ENCODE measurements at regions not wholly inside any gene's neighbourhood (a gene's known extent, or its start where the extent isn't known, plus 50 kb on each side); places are given as distances from the start of the nearest gene placed in this dataset.

- ATAC-seq (ENCODE audit: low read depth) (no peak), DNase-seq (no peak)
- Histone ChIP-seq H3K9me1 (ENCODE audit: insufficient read depth, low read length) (no peaks in the 10 kb centered on the region), H3K18ac (ENCODE audit: low read depth, low read length) (no peak overlapping the region), H2AK9ac (replicated peaks; ENCODE audit: low read depth, low read length, poor library complexity) (no peak overlapping the region), H2BK120ac (ENCODE audit: low read depth, low read length) (no peak overlapping the region), H2BK20ac (ENCODE audit: low read depth, low read length) (no peak overlapping the region), H4K5ac (ENCODE audit: low read depth, low read length) (no peak overlapping the region), H4K91ac (ENCODE audit: insufficient read depth, low read depth, low read length) (no peak overlapping the region), H4K20me1 (ENCODE audit: insufficient read depth, low read length) (no peaks in the 10 kb centered on the region), H2BK5ac (ENCODE audit: low read depth, low read length, poor library complexity, severe bottlenecking) (no peak overlapping the region), H3K36me3 (ENCODE audit: control insufficient read depth, insufficient read depth, low read length) (no peaks in the 10 kb centered on the region), H3K27ac (ENCODE audit: insufficient read depth, low read length) (no peak overlapping the region), H3K4me2 (ENCODE audit: low read depth, low read length) (no peak overlapping the region), H3K9ac (ENCODE audit: low read depth, low read length) (no peak overlapping the region), H3K23ac (ENCODE audit: low read depth, low read length) (no peak overlapping the region), H3K4me1 (ENCODE audit: control insufficient read depth, insufficient read depth, low read length) (no peaks in the 10 kb centered on the region), H2AFZ (replicated peaks; ENCODE audit: low read length, poor library complexity) (no peak overlapping the region), H3K79me1 (ENCODE audit: low read depth in 1 of 2, low read length in 2 of 2) (no peaks in the 10 kb centered on the region), H3K4me3 (ENCODE audit: insufficient read depth, low read depth, low read length) (no peak overlapping the region), H4K8ac (ENCODE audit: low read depth in 2 of 2, low read length in 2 of 2) (no peak overlapping the region), H3K56ac (ENCODE audit: extremely low read depth, insufficient read depth, low read length) (no peak overlapping the region), H3K14ac (replicated peaks; ENCODE audit: low read depth, low read length) (no peak overlapping the region), H2AK5ac (ENCODE audit: low read depth, low read length) (no peak overlapping the region), H3K27me3 (ENCODE audit: control insufficient read depth, insufficient read depth, low read length) (no peaks in the 10 kb centered on the region), H3K9me3 (ENCODE audit: control insufficient read depth, insufficient read depth, low read length) (peaks cover 11% of the 10 kb centered on the region; the same call in 1 of the 2 replicates), H3K4ac (ENCODE audit: low read depth, low read length) (no peak overlapping the region), H2BK15ac (ENCODE audit: low read depth, low read length) (no peak overlapping the region)
- intact Hi-C loops (cut with micrococcal nuclease), result no loop called here
- no CpG with 5 or more reads among the region's 4 CpGs for WGBS, 2 experiments (ENCODE audit: extremely low coverage in 2 of 2, insufficient read length in 1 of 2)
- TF ChIP-seq RAD21 (IDR thresholded peaks at IDR 0.05; ENCODE audit: low read length) (no peak), ELK1 (IDR thresholded peaks at IDR 0.05; ENCODE audit: borderline replicate concordance, low read depth, low read length) (no peak), CTCF (conservative IDR thresholded peaks at IDR 0.05; ENCODE audit: low read depth, low read length) (no peak), MXI1 (IDR thresholded peaks at IDR 0.05; ENCODE audit: borderline replicate concordance, low read depth, low read length) (no peak), CEBPB (IDR thresholded peaks at IDR 0.05; ENCODE audit: low read depth, low read length) (no peak), BHLHE40 (IDR thresholded peaks at IDR 0.05; ENCODE audit: low read depth, low read length) (no peak), RCOR1 (IDR thresholded peaks at IDR 0.05; ENCODE audit: insufficient replicate concordance, low read length) (no peak), FOS (IDR thresholded peaks at IDR 0.05; ENCODE audit: low read depth, low read length) (no peak), CHD1 (IDR thresholded peaks at IDR 0.05; ENCODE audit: low read depth, low read length) (no peak), MAZ (IDR thresholded peaks at IDR 0.05; ENCODE audit: borderline replicate concordance, low read depth, low read length) (no peak), MAFK (IDR thresholded peaks at IDR 0.05; ENCODE audit: low read depth, low read length) (no peak), RFX5 (IDR thresholded peaks at IDR 0.05; ENCODE audit: low read depth, low read length) (no peak)
- in situ Hi-C loops (cut with MboI; ENCODE audit: low sequenced_read_pairs), result no loop called here
- no TSS peak for BruUV-seq (replicated peaks)
- ChIA-PET CTCF (no interaction called here), POLR2A (ENCODE audit: unreplicated experiment) (no interaction called here)
- dilution Hi-C loops (cut with HindIII; ENCODE audit: low sequenced_read_pairs, unreplicated experiment), result no loop called here
These were observed 328.7 kb downstream of the NR4A2 start for GRCh38 chr2:156003780-156004179.

Measured in IMR-90 (cell line).